DND-41 (cell line): ENCODE measurements at regions not wholly inside any gene's neighbourhood (a gene's known extent, or its start where the extent isn't known, plus 50 kb on each side); places are given as distances from the start of the nearest gene placed in this dataset.

Source experiments
- ATAC-seq: fragments of 200-7000 bp; cut with Tn5 transposase; 3 replicates; pipeline ENCODE4 v1.9.1; 2021; ENCODE audit warnings: low read depth; ENCODE audit not compliant: insufficient read depth
- DNase-seq: peaks from one replicate; pipeline ENCODE4 v3.0.0-alpha.2; 2020
- H2AFZ ChIP-seq: 2 replicates; pipeline ENCODE4 v1.6.0; 2012; ENCODE audit warnings: low read depth, low read length
- H3K27ac ChIP-seq: 2 replicates; pipeline ENCODE4 v1.5.1; 2012; ENCODE audit warnings: low read length, inconsistent platforms
- H3K27me3 ChIP-seq: fragments of 200-600 bp; sonication (generic); 2 replicates; pipeline ENCODE4 v1.6.0; 2012; ENCODE audit warnings: low read length, mild to moderate bottlenecking, inconsistent platforms; ENCODE audit not compliant: insufficient read depth, poor library complexity
- H3K36me3 ChIP-seq: 2 replicates; pipeline ENCODE4 v1.5.1; 2012; ENCODE audit warnings: low read length, inconsistent platforms; ENCODE audit not compliant: insufficient read depth
- H3K4me1 ChIP-seq: 2 replicates; pipeline ENCODE4 v1.5.1; 2012; ENCODE audit warnings: mild to moderate bottlenecking, low read length; ENCODE audit not compliant: insufficient read depth
- H3K4me2 ChIP-seq: 2 replicates; pipeline ENCODE4 v1.6.0; 2012; ENCODE audit warnings: mild to moderate bottlenecking, moderate library complexity, low read length, inconsistent platforms; ENCODE audit not compliant: insufficient read depth
- H3K4me3 ChIP-seq, 2 experiments: fragments of 200-600 bp in 1 of 2; shearing (Covaris generic) in 1 of 2; 2 replicates each; pipeline ENCODE4 v1.5.1; 2012 to 2016; ENCODE audit warnings: inconsistent platforms in 2 of 2, low read length in 2 of 2, mild to moderate bottlenecking in 2 of 2, low read depth in 1 of 2, moderate library complexity in 1 of 2
- H3K79me2 ChIP-seq: 2 replicates; pipeline ENCODE4 v1.6.0; 2012; ENCODE audit warnings: low read length, inconsistent platforms; ENCODE audit not compliant: insufficient read depth
- H3K9ac ChIP-seq: 2 replicates; pipeline ENCODE4 v1.6.0; 2012; ENCODE audit warnings: low read depth, mild to moderate bottlenecking, inconsistent platforms, low read length, moderate library complexity
- H3K9me3 ChIP-seq: 2 replicates; pipeline ENCODE4 v1.5.1; 2012; ENCODE audit warnings: low read length, moderate library complexity, mild to moderate bottlenecking, inconsistent platforms; ENCODE audit not compliant: insufficient read depth, severe bottlenecking
- H4K20me1 ChIP-seq: 2 replicates; pipeline ENCODE4 v1.6.0; 2012; ENCODE audit warnings: low read length; ENCODE audit not compliant: insufficient read depth
- EZH2 ChIP-seq: IDR thresholded peaks from 3 replicates; pipeline ENCODE4 v1.6.1; 2012; ENCODE audit warnings: borderline replicate concordance, low read depth, mild to moderate bottlenecking, moderate library complexity, low read length, inconsistent platforms; ENCODE audit not compliant: severe bottlenecking
- TF ChIP-seq, protein P1 (sequence below): IDR thresholded peaks from 2 replicates; pipeline ENCODE4 v1.5.1; 2012; ENCODE audit warnings: borderline replicate concordance, low read length, moderate library complexity, mild to moderate bottlenecking; ENCODE audit not compliant: poor library complexity, severe bottlenecking; ENCODE audit errors: extremely low read depth

DNA sequence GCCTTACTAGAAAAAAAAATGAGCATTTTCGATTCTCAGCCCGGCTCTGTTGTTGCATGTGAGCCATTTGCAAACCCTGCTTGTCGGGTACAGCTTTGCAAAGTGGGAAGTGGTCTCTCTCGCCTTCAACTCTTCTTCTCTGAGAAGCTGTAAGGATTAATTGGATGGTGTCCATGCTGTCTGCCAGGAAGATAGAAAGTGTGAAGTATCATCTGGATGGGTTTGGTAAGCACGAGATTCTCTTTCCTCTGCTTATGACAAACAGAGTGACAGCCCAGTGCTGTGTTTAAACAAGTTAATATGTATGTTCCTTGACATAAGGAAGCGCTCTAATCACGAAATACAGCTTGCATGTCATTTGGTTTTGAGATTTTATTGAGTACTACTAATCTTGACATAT lies 109.1 kb upstream of the SPATA31D4 start:
- TF ChIP-seq EZH2: no peak
- Histone ChIP-seq H3K79me2 (no peaks in the 10 kb centered on the region), H3K4me2 (no peak overlapping the region), H3K27ac (no peak overlapping the region), H2AFZ (no peak overlapping the region), H3K9ac (no peak overlapping the region), H3K9me3 (no peaks in the 10 kb centered on the region), H3K4me1 (peaks cover 13% of the 10 kb centered on the region), H3K4me3 (no peak overlapping the region), H3K27me3 (no peaks in the 10 kb centered on the region), H4K20me1 (no peaks in the 10 kb centered on the region), H3K36me3 (no peaks in the 10 kb centered on the region)
- no peak for ATAC-seq
- no peak for DNase-seq

DNA sequence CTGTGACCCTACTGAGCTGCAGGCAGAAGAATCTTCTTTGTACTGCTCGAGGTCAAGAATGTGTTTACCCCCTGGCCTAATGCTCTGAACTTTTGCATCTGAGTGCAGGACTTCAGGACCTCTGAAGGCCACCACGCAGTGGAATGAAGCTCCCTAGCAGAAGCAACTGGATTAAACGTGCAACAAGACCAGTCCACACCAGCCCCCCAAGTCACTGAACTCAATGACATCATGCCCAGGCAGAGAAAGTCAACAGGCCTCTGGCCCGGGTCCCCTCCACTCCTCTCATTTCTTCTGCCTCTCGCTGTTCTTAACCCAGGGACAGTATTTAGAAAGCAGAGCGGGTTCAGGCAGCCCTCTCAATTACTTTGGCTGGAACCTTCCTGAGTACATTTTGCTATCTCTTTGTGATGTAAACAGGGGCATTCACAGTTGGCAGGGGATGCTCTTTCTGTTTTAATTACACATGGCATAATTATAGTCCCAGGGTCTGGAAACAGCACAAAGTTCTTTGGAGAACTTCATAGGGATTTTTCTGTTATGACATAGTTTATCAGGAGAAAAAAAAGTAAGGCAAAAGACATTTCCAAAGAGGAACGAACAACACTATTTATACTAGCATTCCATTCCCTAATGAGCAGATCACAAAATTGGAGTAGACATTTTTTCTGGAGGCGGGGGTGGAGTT lies 108.2 kb upstream of the SPATA31D4 start:
- DNase-seq (no peak), ATAC-seq (no peak)
- H3K9me3 ChIP-seq: no peaks in the 10 kb centered on the region
- H3K4me2 ChIP-seq: no peak overlapping the region
- H4K20me1 ChIP-seq: no peaks in the 10 kb centered on the region
- H2AFZ ChIP-seq: no peak overlapping the region
- no peak overlapping the region for H3K9ac ChIP-seq
- H3K27me3 ChIP-seq: no peaks in the 10 kb centered on the region
- no peak overlapping the region for H3K4me3 ChIP-seq
- no peaks in the 10 kb centered on the region for H3K79me2 ChIP-seq
- no peak for TF ChIP-seq EZH2
- TF ChIP-seq, protein P1, sequence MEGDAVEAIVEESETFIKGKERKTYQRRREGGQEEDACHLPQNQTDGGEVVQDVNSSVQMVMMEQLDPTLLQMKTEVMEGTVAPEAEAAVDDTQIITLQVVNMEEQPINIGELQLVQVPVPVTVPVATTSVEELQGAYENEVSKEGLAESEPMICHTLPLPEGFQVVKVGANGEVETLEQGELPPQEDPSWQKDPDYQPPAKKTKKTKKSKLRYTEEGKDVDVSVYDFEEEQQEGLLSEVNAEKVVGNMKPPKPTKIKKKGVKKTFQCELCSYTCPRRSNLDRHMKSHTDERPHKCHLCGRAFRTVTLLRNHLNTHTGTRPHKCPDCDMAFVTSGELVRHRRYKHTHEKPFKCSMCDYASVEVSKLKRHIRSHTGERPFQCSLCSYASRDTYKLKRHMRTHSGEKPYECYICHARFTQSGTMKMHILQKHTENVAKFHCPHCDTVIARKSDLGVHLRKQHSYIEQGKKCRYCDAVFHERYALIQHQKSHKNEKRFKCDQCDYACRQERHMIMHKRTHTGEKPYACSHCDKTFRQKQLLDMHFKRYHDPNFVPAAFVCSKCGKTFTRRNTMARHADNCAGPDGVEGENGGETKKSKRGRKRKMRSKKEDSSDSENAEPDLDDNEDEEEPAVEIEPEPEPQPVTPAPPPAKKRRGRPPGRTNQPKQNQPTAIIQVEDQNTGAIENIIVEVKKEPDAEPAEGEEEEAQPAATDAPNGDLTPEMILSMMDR: no peak
- H3K27ac ChIP-seq: no peak overlapping the region
- H3K36me3 ChIP-seq: no peaks in the 10 kb centered on the region
- H3K4me1 ChIP-seq: peaks cover 4% of the 10 kb centered on the region

DNA sequence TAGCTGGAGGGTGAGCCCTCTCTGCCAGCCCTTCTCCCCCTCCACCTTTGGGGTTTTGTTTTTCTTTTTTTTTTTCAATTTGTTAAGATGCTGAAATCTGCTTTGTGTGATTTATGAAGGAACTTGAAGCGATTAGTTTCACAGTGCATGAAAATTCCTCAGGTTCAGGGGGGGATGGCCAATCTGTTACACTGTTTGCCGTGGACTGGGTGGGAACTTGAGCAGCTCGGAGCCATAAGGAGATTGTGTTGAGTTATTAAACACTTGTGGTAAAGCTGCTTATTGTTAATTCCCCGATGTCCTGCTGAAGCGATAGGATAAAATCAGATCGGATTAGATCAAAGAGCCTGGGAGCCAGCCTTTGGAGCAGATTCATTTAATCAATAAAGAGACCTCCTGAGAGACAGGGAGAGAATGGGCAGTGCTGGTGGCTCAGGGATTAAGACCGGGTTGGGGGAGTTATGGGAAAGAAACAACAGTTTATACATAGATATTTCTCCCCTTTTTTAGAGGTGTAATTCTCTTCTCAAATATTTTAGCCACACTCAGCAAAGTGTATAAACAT lies 105.8 kb upstream of the SPATA31D4 start:
- ATAC-seq (no peak), DNase-seq (no peak)
- H3K36me3 ChIP-seq: no peaks in the 10 kb centered on the region
- no peaks in the 10 kb centered on the region for H4K20me1 ChIP-seq
- H3K4me2 ChIP-seq: no peak overlapping the region
- no peak overlapping the region for H2AFZ ChIP-seq
- TF ChIP-seq, protein P1: no peak
- no peak for TF ChIP-seq EZH2
- H3K27me3 ChIP-seq: no peaks in the 10 kb centered on the region
- H3K9me3 ChIP-seq: no peaks in the 10 kb centered on the region
- no peak overlapping the region for H3K9ac ChIP-seq
- H3K4me1 ChIP-seq: peaks cover under 1% of the 10 kb centered on the region
- no peak overlapping the region for H3K27ac ChIP-seq
- no peaks in the 10 kb centered on the region for H3K79me2 ChIP-seq
- H3K4me3 ChIP-seq: no peak overlapping the region

DNA sequence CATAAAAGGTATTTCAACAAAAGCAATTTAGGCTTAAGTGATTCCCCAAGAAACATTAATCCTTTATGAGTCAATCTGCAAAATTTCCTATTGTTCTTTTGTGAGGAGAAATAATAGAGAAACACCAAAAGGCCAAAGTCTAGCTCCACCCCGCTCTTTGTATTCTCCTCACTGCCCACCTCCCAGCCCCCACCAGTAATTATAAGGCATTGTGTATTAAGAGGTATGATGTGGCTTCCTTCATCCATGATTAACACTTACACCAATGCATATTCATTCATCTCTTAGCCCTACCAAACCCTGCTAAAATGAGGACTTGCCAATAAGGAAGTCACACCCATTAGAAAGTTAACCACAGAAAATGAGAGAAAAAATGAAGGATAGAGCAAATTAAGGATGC lies 105.3 kb upstream of the SPATA31D4 start:
- Histone ChIP-seq H3K27me3 (no peaks in the 10 kb centered on the region), H3K36me3 (no peaks in the 10 kb centered on the region), H2AFZ (no peak overlapping the region), H3K4me1 (peaks cover 7% of the 10 kb centered on the region), H3K4me2 (no peak overlapping the region), H3K79me2 (no peaks in the 10 kb centered on the region), H3K27ac (no peak overlapping the region), H3K4me3 (no peak overlapping the region), H3K9ac (no peak overlapping the region), H3K9me3 (no peaks in the 10 kb centered on the region), H4K20me1 (no peaks in the 10 kb centered on the region)
- no peak for TF ChIP-seq EZH2
- TF ChIP-seq, protein P1: no peak
- DNase-seq: no peak
- ATAC-seq: no peak
